Astrocyte of the spinal cord (primary cell): ENCODE measurements at regions not wholly inside any gene's neighbourhood (a gene's known extent, or its start where the extent isn't known, plus 50 kb on each side); places are given as distances from the start of the nearest gene placed in this dataset.

Source experiments
- DNase-seq: peaks from one replicate; pipeline ENCODE4 v3.0.0; 2011; ENCODE audit warnings: low read depth, low spot score
- H3K4me3 ChIP-seq: 2 replicates; pipeline ENCODE4 v1.5.1; 2011; ENCODE audit warnings: low read depth, mild to moderate bottlenecking, low read length, moderate library complexity
- CTCF ChIP-seq: IDR thresholded peaks from 2 replicates; pipeline ENCODE4 v1.5.1; 2012; ENCODE audit warnings: low read depth, mild to moderate bottlenecking, low read length, inconsistent platforms
- in situ Hi-C: cut with HindIII; loops from 2 replicates; pipeline ENCODE4 v1.10.0; 2017; ENCODE audit warnings: low sequenced_read_pairs

GRCh38 chr1:55334160-55334559, 119.0 kb upstream of the USP24 start:
- H3K4me3 ChIP-seq, result no peak overlapping the region
- no peak for DNase-seq
- no peak for TF ChIP-seq CTCF
- in situ Hi-C loops, result no loop called here

DNA sequence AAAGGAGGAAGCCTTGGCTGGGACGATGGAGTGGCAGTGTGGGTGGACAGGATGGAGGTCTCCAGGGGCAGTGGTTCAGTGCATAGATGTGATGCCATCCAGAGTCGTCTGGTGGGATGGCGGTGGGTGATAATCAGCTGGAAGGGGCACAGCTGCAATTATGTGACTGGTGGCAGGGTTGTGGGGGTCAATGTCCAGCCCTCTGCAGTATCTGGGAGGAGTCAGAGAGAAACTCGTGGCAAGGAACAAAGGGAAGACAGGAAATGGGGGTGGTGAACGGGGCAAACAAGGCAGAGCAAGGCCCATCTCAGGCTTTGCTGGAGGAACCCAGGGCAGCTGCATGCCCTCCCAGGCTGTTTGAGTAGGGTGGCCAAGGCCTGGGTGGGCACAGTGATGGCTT, 118.3 kb upstream of the USP24 start:
- no peak for DNase-seq
- TF ChIP-seq CTCF, result no peak
- in situ Hi-C loops, result no loop called here
- no peak overlapping the region for H3K4me3 ChIP-seq

GRCh38 chr1:55331351-55331750, 116.2 kb upstream of the USP24 start:
- in situ Hi-C loops, result no loop called here
- DNase-seq, result no peak
- H3K4me3 ChIP-seq, result no peak overlapping the region
- TF ChIP-seq CTCF, result no peak

DNA sequence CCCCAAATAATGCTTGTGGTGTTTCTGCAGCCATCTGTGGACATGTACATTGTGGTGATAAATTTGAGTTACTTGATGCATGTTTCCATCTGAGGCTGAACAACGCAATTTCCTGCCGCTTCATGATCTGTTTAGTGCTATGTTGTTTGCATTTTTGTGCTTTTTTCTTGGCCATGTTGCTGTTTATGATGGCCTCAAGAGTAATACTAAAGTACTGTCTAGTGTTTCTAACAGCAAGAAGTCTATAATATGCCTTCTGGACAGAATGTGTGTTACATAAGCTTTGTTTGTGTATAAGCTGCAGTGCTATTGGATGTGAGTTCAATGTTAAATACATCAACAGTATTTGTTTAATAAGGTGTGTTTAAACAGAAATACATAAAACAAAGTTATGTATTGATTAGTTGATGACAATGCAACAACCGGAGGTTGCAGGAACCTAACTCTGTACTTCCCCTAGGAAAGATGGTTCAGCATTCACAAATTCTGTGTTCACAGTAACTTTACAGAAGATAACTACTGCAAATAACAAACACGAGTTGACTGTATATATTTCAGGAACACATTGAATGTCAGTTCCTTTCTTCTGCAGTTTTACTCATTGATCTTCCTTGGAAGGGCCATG, 114.8 kb upstream of the USP24 start:
- no peak for DNase-seq
- no peak overlapping the region for H3K4me3 ChIP-seq
- no peak for TF ChIP-seq CTCF
- in situ Hi-C loops, result no loop called here

GRCh38 chr1:55329091-55329490, 113.9 kb upstream of the USP24 start:
- DNase-seq, result no peak
- no peak overlapping the region for H3K4me3 ChIP-seq
- no peak for TF ChIP-seq CTCF
- in situ Hi-C loops, result no loop called here

DNA sequence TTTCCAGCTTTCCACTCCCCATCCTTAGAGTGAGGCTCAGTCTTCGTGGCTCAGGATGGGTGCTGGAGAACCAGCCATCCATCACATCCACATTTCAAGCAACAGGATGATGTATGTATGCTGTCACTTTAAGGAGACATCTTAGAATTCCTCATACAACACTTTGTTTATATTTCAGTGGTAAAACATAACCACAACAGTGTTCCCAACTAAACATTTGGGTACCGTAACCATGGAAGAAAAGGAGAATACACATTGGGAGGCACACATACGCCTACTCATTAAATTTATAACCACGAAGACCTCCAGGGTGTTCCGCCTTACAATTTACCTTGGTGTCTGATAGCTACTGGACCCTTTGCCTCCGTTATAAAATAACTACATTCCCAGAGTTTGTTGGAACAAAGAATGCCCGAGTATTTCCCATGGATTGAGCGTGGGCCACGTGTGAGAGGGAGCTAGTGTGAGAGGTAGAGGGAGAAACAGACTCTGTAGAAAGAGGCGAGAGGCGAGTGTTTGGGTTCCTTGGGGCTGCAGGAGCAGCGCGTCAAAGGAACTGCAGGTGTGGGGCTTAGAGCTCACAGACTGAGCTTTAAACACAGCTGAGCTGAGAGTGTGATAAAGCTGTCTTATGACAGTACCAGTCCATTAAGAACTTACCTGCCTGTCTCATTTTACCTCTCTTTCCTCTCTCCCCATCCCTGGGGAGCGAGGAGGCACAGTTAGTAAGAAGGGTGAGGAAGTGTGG, 111.5 kb upstream of the USP24 start:
- no peak for TF ChIP-seq CTCF
- in situ Hi-C loops, result no loop called here
- H3K4me3 ChIP-seq, result no peak overlapping the region
- DNase-seq, result peak; percentile 51
